ENCODE measurements at regions not wholly inside any gene's neighbourhood (a gene's known extent, or its start where the extent isn't known, plus 50 kb on each side); places are given as distances from the start of the nearest gene placed in this dataset.

DNA sequence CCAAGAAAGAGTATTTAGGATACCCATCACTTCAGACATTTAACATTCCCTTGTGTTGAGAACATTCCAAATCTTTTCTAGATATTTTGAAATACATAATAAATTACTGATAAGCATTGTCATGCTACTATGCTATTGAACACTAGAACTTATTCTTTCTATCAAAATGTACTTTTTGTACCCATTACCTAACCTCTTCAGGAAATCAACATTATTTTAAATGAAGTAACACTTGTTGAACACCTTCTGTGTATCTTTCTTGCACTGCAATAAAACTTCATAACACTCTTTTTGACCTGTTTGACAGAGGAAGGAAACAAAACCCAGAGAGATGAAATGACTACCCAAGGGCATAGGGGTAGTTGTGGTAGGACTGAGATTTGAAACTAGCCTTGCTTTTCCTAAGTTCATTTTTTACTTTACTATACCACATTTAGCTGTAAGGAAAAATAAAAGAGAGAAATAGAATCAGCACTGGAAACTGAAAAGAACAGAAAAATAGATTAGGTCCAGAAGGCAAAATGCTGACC is 99.4 kb downstream of the UCHL5 start:
- Histone ChIP-seq H3K4me2 (ENCODE audit: low read depth, low read length) (peak overlapping the region; percentile 18; the same call in 1 of the 2 replicates), H3K36me3 (replicated peaks; ENCODE audit: insufficient read depth, low read length) (no peaks in the 10 kb centered on the region), H3K79me2 (ENCODE audit: low read length) (no peaks in the 10 kb centered on the region), H3K9me2 (replicated peaks; ENCODE audit: insufficient read depth, low read length) (no peaks in the 10 kb centered on the region), H2AFZ (ENCODE audit: low read length) (no peak overlapping the region), H3K4me1 (ENCODE audit: low read length) (peaks cover 13% of the 10 kb centered on the region), H3K4me3 (ENCODE audit: low read length) (no peak overlapping the region), H4K20me1 (ENCODE audit: insufficient read depth, low read length) (no peaks in the 10 kb centered on the region), H3K27ac (ENCODE audit: low read length) (no peak overlapping the region; the same call in 1 of the 2 replicates), H3K9me3 (replicated peaks; ENCODE audit: insufficient read depth, low read length) (no peaks in the 10 kb centered on the region), H3K27me3 (replicated peaks; ENCODE audit: insufficient read depth, low read length) (no peaks in the 10 kb centered on the region), H3F3A (ENCODE audit: insufficient read depth, low read length) (no peaks in the 10 kb centered on the region), H3K9ac (ENCODE audit: low read length) (no peak overlapping the region)
- peak; percentile 33 for DNase-seq
- TF ChIP-seq EZH2phosphoT487 (IDR thresholded peaks at IDR 0.05; ENCODE audit: low read length) (no peak), EZH2 (optimal IDR thresholded peaks at IDR 0.05; ENCODE audit: low read depth, low read length) (no peak)
- TF ChIP-seq, protein P1, sequence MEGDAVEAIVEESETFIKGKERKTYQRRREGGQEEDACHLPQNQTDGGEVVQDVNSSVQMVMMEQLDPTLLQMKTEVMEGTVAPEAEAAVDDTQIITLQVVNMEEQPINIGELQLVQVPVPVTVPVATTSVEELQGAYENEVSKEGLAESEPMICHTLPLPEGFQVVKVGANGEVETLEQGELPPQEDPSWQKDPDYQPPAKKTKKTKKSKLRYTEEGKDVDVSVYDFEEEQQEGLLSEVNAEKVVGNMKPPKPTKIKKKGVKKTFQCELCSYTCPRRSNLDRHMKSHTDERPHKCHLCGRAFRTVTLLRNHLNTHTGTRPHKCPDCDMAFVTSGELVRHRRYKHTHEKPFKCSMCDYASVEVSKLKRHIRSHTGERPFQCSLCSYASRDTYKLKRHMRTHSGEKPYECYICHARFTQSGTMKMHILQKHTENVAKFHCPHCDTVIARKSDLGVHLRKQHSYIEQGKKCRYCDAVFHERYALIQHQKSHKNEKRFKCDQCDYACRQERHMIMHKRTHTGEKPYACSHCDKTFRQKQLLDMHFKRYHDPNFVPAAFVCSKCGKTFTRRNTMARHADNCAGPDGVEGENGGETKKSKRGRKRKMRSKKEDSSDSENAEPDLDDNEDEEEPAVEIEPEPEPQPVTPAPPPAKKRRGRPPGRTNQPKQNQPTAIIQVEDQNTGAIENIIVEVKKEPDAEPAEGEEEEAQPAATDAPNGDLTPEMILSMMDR (IDR thresholded peaks at IDR 0.05; ENCODE audit: low read length), result no peak
